GM10266 (cell line): ENCODE measurements at regions not wholly inside any gene's neighbourhood (a gene's known extent, or its start where the extent isn't known, plus 50 kb on each side); places are given as distances from the start of the nearest gene placed in this dataset.
"Not testable (repeated sequence)": the region's sequence is repeated elsewhere in the genome, so short reads cannot be mapped to it uniquely, and the experiment has no call there.

Experiments used
- DNase-seq: peaks from one replicate; pipeline ENCODE4 v3.0.0; 2012; ENCODE audit errors: extremely low spot score
- TF ChIP-seq, protein P1 (sequence below): IDR thresholded peaks from 2 replicates; pipeline ENCODE4 v1.5.1; 2012; ENCODE audit warnings: mild to moderate bottlenecking, low read depth; ENCODE audit not compliant: control insufficient read depth, insufficient read depth; ENCODE audit errors: missing control alignments

DNA sequence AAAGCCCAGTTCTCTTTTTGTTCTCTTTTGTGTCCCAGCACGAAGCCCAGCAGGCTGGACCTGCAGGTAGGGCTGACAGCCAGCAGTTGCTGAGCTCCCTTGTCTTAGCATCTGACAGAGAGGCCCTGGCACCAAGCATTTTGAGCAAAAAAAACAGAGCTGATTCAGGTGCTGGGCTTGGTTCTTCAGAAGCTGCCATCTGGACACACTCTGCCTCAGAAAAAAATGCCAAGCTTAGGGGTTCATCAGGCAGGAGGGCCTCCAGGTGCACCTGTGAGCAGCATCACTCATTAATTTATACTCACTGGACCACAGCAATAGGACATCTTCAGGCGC is 167.1 kb upstream of the PLD5 start:
- TF ChIP-seq, protein P1, sequence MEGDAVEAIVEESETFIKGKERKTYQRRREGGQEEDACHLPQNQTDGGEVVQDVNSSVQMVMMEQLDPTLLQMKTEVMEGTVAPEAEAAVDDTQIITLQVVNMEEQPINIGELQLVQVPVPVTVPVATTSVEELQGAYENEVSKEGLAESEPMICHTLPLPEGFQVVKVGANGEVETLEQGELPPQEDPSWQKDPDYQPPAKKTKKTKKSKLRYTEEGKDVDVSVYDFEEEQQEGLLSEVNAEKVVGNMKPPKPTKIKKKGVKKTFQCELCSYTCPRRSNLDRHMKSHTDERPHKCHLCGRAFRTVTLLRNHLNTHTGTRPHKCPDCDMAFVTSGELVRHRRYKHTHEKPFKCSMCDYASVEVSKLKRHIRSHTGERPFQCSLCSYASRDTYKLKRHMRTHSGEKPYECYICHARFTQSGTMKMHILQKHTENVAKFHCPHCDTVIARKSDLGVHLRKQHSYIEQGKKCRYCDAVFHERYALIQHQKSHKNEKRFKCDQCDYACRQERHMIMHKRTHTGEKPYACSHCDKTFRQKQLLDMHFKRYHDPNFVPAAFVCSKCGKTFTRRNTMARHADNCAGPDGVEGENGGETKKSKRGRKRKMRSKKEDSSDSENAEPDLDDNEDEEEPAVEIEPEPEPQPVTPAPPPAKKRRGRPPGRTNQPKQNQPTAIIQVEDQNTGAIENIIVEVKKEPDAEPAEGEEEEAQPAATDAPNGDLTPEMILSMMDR, result no peak
- no peak for DNase-seq

DNA sequence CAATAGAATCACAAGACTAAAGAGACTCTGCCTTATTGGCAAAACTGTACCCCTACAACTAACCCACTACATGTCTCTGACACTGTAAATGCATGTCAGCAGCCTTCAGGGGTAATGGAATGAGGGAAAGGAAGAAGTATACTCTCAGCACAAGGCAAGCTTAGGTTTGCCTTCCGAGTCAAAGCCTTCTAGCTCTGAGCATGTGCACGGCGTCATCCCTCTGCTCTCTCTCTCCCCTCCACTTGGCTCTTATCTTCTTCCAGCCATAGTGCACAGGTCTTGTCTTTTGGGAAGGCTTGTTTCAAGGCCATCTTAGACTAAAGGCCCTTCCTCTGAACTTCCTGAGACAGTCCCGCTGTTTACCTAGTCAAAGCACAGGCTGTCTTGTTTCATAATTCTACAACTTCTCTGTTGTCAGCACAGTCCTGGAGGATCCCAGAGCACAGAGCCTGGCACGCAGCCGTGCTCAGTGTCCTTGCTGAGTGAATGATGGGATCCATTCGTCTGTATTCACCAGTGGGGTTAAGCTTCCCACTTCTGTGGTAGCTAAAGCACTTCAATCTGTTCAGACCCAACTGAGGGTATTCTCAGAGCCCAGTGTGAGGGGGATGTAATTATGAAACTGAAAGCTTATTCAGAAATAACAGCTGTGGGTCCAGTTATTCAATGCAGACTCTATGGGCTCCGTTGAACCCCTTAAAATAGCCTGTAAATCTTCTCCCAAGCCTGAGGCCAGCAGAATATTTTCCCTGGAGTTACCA is 166.5 kb upstream of the PLD5 start:
- TF ChIP-seq, protein P1, result no peak
- DNase-seq, result no peak

DNA sequence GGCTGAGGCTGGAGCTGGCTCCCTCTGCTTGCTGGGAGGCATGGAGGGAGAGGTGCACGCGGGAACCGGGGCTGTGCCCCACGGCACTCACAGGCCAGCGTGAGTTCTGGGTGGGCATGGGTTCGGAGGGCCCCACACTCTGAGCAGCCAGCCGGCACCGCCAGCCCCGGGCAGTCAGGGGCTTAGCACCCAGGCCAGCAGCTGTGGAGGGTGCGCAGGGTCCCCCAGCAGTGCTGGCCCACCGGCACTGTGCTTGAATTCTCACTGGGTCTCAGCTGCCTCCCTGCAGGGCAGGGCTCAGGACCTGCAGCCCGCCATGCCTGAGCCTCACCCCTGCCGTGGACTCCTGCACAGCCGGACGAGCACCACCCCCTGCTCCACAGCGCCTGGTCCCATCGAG is 164.9 kb upstream of the PLD5 start:
- TF ChIP-seq, protein P1, result no peak
- DNase-seq, result no peak

DNA sequence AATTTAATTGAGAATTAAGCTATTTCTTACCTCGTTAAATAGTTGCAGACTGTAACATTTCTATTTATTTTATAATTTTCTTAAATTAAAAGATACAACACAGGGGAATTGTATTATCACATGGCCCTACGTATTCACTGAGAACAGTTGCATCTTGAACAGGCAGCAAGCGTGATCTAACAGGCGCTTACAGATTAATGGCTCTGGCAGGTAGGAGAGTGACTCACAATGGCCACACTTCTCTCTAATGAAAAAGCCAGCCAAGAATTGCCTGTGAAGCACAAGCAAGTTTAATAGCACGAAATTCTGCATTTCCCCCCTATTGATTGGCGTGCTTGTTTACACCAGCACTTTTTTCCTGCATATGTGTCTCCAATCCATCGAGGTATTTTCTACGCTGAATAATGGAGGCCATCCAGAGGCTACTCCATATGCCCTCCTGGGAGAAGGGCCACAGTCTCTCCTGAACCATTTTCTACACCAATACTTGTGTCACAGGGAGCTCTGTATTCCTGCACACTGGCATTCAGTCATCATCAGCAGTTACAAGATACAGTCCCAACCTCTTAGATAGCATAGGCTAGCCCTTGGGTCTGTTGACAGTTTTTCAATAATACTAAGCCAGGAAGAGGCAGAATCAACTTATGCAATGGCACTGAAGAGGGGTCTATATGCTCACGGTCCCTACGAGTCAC is 150.6 kb upstream of the PLD5 start:
- TF ChIP-seq, protein P1, result no peak
- DNase-seq, result no peak

DNA sequence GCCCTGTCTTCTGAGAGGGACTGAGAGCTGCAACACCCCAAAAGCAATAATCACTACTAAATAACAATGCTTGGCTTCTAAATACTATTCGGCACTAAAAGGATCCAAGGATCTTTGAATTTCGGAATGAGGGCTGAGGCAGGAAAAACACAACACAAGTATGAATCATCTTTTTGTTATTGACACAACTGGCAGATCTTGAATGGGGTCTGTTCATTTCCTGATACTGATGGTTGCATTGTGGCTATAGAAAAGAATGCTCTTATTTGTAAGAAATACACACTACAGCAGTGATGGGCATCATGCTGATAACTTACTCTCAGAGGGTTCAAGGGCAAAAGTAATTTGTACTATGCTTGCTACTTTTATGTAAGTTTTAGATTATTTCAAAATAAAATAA is 149.2 kb upstream of the PLD5 start:
- TF ChIP-seq, protein P1, result no peak

DNA sequence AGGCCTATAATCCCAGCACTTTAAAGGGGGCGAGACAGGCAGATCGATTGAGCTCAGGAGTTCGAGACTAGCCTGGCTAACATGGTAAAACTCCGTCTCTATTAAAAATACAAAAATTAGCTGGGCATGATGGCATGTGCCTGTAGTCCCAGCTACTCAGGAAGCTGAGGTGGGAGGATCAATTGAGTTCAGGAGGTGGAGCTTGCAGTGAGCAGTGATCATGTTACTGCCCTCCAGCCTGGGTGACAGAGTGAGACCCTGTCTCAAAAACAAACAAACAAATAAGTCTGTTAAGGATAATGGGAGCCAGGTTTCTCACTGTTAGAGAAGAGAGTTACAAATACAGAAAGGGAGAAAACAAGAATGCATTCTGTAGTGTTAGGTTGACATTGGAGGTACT is 148.7 kb upstream of the PLD5 start:
- not testable (repeated sequence) for DNase-seq

More for the DNA sequence above, 149.2 kb upstream of the PLD5 start:
- DNase-seq, result no peak

DNA sequence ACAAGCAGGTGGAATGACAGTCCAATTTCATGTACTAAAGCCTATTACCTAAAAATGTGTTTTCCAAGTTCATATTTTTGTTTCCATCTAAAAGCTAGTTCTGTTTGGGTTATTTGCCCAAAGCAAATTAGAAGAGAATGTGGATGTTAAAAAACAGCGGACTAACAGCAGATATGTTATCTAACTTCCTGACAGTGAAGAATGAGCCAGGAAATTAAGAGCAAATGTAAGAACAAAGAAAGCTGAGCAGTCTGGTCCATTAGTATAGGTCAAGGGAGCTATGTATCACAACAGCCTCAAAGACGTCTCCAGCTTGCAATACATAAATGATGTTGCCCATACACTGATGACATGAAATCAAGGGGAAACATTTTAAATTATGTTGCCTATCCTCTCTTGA is 145.5 kb upstream of the PLD5 start:
- no peak for DNase-seq
- TF ChIP-seq, protein P1, result no peak
